GM18909 (cell line): ENCODE measurements at regions not wholly inside any gene's neighbourhood (a gene's known extent, or its start where the extent isn't known, plus 50 kb on each side); places are given as distances from the start of the nearest gene placed in this dataset.
"Not testable (repeated sequence)": the region's sequence is repeated elsewhere in the genome, so short reads cannot be mapped to it uniquely, and the experiment has no call there.

Experiments
- ATAC-seq: cut with Tn5 transposase; IDR thresholded peaks from one replicate; pipeline ENCODE4 v1.9.1; 2021; ENCODE audit warnings: mild to moderate bottlenecking; ENCODE audit not compliant: unreplicated experiment, poor library complexity

- ATAC-seq, result not testable (repeated sequence)
These were observed 330.1 kb upstream of the AR start for GRCh38 chrX:67213686-67214085.

GRCh38 chrX:67207912-67208311, 335.9 kb upstream of the AR start:
- ATAC-seq, result no peak

DNA sequence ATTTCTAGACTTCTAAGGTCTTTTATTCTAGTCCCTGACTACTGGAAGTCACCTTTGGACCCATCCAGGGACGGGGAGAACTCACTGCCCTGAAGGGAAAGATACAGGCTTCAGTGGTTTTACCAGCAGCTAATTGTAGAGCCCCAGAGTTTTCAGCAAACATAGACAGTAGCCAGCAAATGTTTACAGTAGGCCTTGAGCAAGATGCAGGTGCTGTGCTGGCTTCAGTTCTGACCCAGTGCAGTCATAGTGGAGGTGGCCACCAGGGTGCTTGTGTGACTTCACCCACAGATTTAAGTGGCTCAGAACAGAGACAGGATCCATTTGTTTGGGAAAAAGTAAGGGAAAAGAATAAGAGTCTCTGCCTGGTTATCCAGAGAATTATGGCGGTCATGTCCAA, 384.4 kb upstream of the AR start:
- ATAC-seq, result no peak

DNA sequence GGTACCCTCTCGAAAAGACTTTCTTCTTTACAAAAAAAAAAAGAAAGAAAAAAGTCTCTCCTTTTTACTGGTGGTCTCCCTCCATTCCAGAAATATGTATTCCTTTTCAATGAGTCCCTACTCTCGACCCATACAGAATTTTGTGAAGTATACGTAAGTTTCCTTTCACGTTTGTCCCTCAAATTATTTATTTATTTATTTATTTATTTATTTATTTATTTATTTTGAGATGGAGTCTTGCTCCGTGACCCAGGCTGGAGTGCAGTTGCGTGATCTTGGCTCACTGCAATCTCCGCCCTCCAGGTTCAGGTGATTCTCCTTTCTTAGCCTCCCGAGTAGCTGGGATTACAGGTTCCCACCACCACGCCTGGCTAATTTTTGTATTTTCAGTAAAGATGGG, 429.2 kb upstream of the AR start:
- no peak for ATAC-seq

DNA sequence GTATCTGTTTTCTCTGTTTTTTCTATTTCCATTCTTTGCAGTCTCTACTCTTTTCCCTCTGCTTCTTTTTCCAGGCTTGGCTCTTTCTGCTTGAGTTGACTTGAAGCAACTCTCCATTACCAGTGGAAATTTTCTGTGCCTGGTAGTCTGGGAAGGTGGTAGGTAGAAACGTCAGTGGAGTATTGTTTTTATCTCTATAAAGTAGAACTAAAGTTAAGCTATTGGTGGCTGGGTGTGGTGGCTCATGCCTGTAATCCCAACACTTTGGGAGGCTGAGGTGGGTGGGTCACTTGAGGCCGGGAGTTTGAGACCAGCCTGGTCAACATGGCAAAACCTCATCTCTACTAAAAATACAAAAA, 438.1 kb upstream of the AR start:
- no peak for ATAC-seq

GRCh38 chrX:67104982-67105757, 438.7 kb upstream of the AR start:
- ATAC-seq, result no peak

GRCh38 chrX:67100031-67100884, 443.6 kb upstream of the AR start:
- ATAC-seq, result no peak

- ATAC-seq, result no peak
These were observed 449.8 kb upstream of the AR start for GRCh38 chrX:67094061-67094460.

DNA sequence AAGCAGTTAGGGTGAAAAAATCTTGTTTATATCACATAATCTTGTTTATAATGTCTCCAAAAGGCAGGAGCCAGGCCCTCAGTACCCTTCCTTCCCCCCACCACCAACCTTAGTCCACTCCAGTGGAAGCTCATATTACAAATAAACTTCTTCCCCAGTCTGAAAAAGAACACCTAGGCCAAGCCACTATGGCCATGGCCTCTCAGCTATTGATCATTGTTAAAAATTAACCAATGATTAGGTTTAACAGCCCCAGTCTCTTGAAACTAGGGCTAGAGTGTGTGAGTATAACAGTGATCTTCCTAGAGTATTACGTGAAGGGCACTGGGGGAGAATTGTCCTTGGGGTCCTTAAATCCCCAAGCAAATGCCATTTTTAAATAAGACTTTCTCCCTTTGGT, 411.9 kb upstream of the EDA2R start:
- no peak for ATAC-seq

- no peak for ATAC-seq
These were observed 406.0 kb upstream of the EDA2R start for GRCh38 chrX:67044866-67045265.

DNA sequence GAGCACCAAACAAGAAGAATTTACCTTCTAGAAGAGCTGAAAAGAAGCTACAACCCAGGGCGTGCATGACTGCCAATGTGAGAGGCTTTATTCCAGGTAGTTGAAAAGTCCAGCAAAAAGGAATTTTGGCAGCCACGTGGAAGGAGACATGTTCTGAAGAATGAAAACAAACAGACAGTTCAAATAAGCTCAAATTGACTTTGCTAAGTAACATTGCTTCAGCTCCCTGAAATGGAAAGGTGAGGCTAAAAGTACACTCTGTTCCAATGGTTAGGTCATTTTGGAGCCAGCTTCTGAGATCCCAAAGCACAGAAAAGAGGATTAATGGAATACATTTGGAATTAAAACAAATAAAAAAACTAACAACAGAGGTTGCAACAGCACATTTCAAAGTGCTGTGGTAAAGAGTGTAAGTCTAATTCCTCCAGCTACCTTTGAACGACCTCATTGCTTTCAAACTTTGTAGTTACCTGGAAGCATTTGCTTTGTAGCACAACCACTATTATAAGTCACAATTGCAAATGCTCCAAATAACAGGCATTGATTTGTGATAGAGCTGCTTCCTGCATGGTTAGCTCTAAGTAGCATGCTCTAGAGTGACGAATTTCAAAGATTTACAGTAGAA, 405.3 kb upstream of the EDA2R start:
- no peak for ATAC-seq

DNA sequence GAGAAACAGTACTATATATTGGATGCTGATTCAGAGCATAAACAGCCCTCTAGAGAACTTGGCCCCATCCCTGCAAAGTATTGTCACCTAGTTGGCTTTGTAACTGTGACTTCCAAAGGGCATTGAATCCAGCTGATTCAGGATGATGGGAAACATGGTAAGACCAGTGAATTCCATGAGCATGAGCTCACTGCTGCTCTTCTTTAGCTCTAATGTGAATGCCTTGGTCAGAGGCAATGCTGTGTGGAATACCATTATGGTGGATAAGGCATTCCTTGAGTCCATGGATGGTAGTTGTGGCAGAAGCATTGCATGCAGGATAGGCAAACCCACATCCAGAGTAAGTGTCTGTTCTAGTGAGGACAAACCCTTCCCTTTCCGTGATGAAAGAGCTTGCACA, 365.6 kb upstream of the EDA2R start:
- no peak for ATAC-seq

- no peak for ATAC-seq
These were observed 355.9 kb upstream of the EDA2R start for GRCh38 chrX:66994729-66995128.

DNA sequence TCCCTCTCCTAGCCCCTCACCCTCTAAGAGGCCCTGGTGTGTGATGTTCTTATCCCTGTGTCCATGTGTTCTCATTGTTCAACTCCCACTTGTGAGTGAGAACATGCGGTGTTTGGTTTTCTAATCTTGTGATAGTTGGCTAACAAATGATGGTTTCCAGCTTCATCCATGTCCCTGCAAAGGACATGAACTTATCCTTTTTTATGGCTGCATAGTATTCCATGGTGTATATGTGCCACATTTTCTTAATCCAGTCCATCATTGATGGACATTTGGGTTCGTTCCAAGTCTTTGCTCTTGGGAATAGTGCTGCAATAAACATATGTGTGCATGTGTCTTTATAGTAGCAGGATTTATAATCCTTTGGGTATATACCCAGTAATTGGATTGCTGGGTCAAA, 353.2 kb upstream of the EDA2R start:
- not testable (repeated sequence) for ATAC-seq

GRCh38 chrX:66988331-66988730, 349.5 kb upstream of the EDA2R start:
- no peak for ATAC-seq

DNA sequence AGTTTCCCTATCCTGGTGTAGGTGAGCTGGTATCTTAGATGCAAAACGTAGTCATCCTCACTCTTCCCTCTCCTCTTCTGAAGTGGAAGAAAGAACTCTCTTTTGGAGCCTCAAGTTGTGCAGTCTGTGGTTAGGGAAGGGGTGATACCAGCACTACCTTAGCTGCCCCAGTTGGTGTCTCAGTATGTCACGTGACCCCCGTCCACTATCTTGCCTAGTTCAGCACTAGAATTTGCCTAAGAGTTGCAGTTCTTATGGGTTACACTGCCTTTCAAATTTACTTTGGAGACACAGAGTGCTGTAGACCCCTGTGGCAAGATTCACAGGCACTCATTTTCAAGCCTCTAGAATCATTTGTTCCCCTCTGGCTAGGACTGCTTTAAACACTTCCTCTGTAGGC, 322.8 kb upstream of the EDA2R start:
- no peak for ATAC-seq

DNA sequence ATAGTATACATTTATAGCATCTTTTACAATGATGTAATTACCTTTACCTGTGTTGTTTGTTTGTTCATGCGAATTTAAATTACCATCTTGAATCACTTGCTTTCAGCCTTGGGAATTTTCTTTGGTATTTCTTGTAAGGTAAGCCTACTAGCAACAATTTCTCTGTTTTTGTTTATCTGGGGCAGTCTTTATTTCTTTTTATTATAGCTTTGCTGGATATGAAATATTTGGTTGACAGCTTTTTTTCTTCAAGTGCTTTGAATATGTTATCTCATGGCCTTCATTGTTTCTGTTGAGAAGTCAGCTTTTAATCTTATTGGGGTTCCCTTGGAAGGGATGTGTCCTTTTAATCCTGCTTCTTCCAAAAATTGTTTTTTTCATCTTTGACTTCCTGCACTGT, 292.8 kb upstream of the EDA2R start:
- ATAC-seq, result no peak

DNA sequence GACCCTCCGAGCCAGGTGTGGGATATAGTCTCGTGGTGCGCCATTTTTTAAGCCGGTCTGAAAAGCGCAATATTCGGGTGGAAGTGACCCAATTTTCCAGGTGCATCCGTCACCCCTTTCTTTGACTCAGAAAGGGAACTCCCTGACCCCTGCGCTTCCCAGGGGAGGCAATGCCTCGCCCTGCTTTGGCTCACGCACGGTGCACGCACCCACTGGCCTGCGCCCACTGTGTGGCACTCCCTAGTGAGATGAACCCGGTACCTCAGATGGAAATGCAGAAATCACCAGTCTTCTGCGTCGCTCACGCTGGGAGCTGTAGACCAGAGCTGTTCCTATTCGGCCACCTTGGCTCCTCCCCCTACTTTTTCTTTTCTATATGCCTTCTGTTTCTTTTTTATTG, 291.6 kb upstream of the EDA2R start:
- ATAC-seq, result not testable (repeated sequence)

- no peak for ATAC-seq
These were observed 281.4 kb upstream of the EDA2R start for GRCh38 chrX:66920296-66920695.

GRCh38 chrX:66919280-66919832, 280.5 kb upstream of the EDA2R start:
- ATAC-seq, result no peak

GRCh38 chrX:66918511-66918910, 279.6 kb upstream of the EDA2R start:
- ATAC-seq, result no peak
